SHP77 (cell line): ENCODE measurements at regions not wholly inside any gene's neighbourhood (a gene's known extent, or its start where the extent isn't known, plus 50 kb on each side); places are given as distances from the start of the nearest gene placed in this dataset.
"Not testable (repeated sequence)": the region's sequence is repeated elsewhere in the genome, so short reads cannot be mapped to it uniquely, and the experiment has no call there.

ENCODE experiments used
- DNase-seq, 2 experiments: peaks; one replicate each; lab custom pipeline; 2025; lab: John Stamatoyannopoulos, UW

DNA sequence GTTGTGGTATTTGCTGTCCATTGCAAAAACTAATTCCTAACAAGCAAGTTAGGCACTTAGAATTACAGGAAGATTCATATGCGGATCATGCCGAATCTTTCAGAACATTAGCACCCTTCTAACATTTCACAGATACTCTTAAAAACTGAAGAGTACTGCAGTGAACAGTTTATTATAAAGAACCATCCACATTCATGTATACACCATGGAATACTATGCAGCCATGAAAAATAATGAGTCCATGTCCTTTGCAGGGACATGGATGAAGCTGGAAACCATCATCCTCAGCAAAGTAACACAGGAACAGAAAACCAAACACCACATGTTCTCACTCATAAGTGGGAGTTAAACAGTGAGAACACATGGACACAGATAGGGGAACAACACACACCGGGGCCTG lies 319.9 kb downstream of the FGFR2 start:
- DNase-seq = not testable (repeated sequence)

DNA sequence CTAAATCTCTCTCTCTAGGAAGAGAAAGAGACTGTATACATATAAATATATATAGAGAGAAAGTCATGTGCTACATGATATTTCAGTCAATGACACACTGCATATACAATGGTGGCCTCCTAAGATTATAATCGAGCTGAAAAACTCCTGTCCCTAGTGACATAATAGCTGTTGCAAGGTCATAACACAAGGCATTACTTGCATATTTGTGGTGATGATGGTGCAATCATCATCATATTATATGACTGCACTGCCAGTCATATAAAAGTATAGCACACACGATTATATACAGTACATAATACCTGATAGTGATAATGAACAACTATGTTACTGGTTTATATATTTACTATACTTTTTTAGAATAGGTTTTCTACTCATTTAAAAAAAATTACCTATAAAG lies 316.7 kb downstream of the FGFR2 start:
- no peak for DNase-seq

DNA sequence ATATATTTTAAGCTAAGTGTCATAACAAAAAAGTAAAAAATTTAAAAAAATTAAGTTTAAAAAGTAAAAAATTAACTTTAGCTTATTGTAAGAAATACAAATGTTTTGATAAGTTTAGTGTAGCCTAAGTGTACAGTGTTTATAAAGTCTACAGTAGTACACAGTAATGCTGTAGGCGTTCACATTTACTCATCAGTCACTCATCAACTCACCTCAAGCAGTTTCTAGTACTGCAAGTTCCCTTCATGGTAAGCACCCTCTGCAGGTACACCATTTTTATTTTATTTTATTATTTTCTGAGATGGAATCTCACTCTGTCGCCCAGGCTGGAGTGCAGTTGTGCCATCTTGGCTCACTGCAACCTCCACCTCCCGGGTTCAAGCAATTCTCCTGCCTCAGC lies 316.0 kb downstream of the FGFR2 start:
- DNase-seq = no peak

GRCh38 chr10:121282797-121283515 lies 315.3 kb downstream of the FGFR2 start:
- no peak for DNase-seq

- no peak for DNase-seq
Observed at GRCh38 chr10:121284936-121285335, 313.3 kb downstream of the FGFR2 start.

GRCh38 chr10:121285406-121286196 lies 312.6 kb downstream of the FGFR2 start:
- no peak for DNase-seq

DNA sequence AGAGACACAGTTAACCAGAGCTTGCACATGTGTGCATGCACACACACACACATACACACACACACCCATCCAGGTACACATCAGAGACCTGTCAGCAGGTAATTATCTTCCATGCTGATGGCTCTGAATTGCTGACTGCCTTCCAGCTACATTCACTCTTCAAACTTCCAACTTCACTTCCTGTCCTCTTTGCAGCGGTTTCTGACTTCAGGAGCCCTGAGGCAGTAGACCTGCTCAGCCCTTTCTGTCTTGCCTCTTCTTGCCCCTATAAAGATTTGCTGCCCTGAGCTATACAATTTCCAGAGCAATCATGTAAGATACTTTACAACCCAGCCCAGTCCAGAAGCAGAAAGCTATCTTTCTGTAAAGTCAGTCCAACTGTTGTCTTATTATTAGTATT lies 310.2 kb downstream of the FGFR2 start:
- DNase-seq = no peak

GRCh38 chr10:121288864-121289661 lies 309.2 kb downstream of the FGFR2 start:
- no peak for DNase-seq

DNA sequence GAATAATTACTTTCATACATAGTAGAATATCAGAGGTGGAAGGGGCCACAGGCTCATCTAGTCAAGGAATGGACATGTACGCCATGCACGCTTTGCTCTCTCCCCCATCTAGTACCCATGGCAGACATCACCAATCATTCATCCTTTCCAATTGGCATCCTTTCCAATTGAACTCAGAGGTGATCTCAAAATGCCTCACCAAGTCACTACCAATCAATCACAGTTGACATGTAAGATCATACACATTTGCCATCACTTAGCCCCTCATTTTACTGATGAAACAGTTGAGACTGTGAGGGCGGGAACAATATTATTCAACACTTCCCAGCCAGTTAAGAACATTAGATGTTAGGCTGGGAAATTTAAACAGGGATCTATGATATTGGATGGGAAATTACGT lies 308.4 kb downstream of the FGFR2 start:
- DNase-seq = no peak

GRCh38 chr10:121290674-121291073 lies 307.6 kb downstream of the FGFR2 start:
- DNase-seq = no peak

DNA sequence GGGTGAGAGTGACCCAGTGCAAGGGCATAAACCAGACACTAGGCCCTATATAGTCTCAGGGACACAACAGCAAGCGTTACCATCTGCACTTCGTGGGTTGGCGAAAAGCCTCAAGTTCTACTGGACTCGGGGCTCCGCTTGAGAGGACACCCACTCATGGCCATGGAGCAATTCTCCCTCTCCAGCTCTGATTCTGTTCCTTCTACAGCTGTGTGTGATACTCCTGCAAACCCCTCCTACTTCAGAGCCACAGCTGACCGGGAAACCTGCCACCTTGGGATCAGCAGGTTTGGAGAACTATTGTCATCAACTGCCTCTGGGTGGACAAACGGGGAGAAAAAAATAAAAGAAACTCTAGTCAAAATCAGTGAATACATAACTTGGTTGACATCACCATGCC lies 306.9 kb downstream of the FGFR2 start:
- no peak for DNase-seq

DNA sequence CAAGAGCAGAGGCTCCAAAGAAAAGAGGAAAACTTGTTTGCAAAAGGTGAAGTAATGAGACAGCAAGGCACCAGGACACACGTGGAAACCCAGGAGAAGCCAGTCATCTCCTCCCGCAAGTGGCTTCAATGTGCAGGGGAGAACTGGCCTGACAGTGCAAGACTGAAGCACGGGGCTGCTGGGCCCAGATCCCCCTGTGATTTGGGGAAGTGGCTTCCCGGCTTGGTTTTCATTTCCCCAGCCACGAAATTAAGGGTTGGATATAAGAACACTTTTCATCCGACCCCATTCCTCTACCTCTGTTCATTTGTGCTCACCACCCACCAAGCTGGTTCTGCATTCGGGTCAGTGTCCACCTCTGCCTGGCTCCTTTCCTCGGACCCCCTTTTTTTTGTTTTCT lies 306.4 kb downstream of the FGFR2 start:
- DNase-seq = no peak

GRCh38 chr10:121292321-121292720 lies 305.9 kb downstream of the FGFR2 start:
- no peak for DNase-seq

- DNase-seq = no peak
Observed at GRCh38 chr10:121293110-121293509, 305.1 kb downstream of the FGFR2 start.

DNA sequence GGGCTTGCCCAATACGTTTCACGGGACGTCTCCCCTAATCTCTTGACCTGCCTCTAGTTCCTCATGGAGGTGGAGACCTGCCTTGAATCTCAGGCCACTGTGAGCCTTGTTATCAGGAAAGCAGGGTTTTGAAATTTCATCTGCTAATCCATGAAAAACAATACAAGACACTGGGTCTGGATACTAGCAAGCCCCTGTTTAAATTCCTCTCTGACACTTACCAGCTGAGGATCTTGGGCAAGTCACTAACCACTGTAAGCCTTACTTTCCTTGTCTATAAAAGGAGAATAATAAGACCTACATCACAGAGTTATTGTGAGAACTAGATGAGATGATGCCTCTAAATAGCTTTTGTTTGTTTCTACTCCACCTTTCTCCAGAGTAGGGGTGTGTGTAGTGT lies 303.6 kb downstream of the FGFR2 start:
- DNase-seq = no peak

DNA sequence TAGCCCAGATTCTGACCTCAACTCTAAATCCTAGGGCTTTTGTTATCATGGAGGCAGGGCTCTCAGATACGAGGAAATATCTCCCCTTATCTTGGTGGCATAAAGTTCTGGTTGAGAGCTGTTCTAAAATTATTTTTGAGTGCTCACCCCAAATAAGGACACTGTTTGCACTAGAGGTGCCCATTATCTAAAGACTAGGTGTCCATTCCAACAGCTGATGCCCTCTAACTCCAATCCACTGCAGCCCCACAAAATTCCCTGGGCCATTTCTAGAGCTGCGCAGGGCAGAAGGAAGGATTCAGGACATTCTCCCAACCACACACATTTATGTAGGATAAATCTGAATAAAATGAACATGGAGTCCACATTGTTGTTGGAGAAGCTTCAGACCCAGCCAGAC lies 301.9 kb downstream of the FGFR2 start:
- no peak for DNase-seq

DNA sequence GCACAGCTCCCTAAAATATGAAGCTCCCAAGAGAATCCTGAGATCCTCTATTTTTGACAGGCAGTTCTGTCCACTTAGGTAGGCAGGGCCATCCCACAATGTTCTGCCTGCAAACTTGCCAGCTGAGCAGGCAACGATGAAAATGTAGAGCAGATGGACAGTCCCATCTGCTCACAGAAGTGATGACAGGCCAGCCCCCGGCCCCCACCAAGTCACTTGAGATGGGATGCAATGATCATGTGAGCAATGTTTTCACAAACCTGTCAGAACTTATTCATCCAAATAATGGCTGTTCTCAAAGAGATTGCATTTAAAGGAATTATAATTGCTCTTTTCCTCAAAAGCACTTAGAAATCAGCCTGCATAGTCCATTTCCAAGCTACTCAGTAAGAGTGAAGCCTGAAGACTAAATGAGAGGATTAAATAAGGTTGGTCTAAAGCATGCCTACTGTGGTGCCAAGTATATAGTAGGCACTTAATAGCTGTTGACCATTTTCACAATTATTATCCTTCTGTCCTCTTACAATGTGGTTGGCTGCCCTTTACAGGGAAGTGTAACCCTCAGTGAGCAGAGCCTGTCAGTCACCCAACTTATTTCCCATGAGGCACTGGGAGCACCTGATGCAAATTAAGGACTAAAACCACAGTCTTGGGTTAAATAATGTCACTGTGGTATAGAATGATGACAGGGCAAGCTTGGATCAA lies 301.2 kb downstream of the FGFR2 start:
- no peak for DNase-seq

- no peak for DNase-seq
Observed at GRCh38 chr10:121300723-121301122, 297.5 kb downstream of the FGFR2 start.

DNA sequence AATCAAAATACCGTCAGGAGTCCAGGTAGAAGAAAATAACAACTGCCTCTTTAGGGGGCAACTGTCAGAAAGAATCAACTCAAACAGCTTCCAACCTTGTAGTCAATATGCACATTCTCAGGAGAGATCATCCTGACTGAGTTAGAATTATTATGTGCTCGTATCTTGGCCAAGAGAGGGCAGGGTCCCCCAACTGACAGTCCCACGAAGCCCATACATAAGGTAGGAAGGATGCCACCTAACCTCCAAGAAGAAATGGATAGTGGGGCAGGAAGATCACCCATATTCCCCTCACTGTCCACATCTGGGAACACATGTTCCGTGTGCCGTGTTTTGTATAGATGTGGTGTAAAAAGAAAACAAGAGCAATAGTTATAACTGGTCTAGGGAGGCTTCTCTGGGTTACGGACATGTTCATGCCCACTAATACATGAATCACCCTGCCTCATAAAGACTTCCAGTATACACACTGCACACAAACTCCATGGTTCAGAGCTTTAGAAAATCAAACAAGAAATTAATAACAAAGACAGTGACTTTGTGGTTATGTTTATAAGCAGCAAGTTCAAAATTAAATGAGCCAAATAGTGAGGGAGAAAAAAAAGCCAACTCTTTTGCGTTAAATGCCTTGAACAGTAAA lies 295.6 kb downstream of the FGFR2 start:
- no peak for DNase-seq

GRCh38 chr10:121303287-121303890 lies 294.9 kb downstream of the FGFR2 start:
- DNase-seq = no peak

GRCh38 chr10:121305066-121305465 lies 293.2 kb downstream of the FGFR2 start:
- no peak for DNase-seq
